ENCODE measurements at regions not wholly inside any gene's neighbourhood (a gene's known extent, or its start where the extent isn't known, plus 50 kb on each side); places are given as distances from the start of the nearest gene placed in this dataset.

DNA sequence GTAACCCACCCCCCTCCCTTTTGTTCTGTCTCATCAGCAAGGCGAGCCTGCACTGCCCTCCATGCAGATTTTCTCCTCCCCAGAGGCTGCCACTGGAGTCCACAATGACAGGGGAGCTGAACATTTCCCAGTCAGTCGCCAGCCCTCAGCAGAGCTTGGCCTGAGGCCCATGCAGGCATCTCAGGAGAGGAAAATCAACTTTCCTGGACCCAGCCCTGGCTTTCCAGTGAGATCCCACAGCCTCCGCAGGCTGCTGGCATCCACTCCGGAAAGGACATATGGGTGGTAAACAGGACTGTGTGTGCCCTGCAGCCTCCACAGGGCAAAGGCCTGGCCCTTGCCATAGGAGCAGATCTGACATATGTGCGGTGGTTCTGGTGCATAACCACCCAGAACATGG lies 253.8 kb downstream of the TNS1 start:
- Histone ChIP-seq H3K9ac (ENCODE audit: low read depth, low read length) (no peak overlapping the region), H3K4me1 (ENCODE audit: insufficient read depth, low read length) (no peaks in the 10 kb centered on the region), H3K27me3 (ENCODE audit: insufficient read depth, low read length) (peaks cover 5% of the 10 kb centered on the region; the same call in 1 of the 2 replicates), H3K9me3 (ENCODE audit: insufficient read depth, low read depth, low read length) (no peaks in the 10 kb centered on the region), H3K27ac (ENCODE audit: low read depth, low read length) (no peak overlapping the region), H3K4me3 (ENCODE audit: low read length) (no peak overlapping the region), H3K36me3 (ENCODE audit: insufficient read depth, low read length) (no peaks in the 10 kb centered on the region)
- WGBS, result 69% methylated on average over 5 of the region's 5 CpGs

DNA sequence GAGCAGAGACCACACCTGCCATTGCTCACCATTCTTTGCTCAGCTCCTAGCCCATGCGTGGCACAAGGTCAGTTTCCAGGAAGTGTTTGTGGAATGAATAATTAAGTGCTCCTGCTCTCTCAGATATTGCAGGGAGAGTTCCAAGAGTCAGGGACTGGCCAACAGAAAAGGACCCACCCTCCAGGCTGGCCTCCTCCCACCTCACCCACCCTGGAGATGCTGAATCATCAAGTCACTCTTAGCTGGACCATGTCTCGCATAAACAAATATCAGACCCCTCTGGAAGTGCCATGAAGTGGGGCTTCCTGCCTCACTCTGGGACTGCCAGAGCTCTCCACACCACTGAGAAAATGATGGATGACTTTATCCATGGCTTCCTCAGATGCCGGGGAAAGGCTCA lies 256.0 kb downstream of the TNS1 start:
- WGBS, result 90% methylated on average over 3 of the region's 3 CpGs
- no peaks in the 10 kb centered on the region for H3K27me3 ChIP-seq (ENCODE audit: insufficient read depth, low read length)

DNA sequence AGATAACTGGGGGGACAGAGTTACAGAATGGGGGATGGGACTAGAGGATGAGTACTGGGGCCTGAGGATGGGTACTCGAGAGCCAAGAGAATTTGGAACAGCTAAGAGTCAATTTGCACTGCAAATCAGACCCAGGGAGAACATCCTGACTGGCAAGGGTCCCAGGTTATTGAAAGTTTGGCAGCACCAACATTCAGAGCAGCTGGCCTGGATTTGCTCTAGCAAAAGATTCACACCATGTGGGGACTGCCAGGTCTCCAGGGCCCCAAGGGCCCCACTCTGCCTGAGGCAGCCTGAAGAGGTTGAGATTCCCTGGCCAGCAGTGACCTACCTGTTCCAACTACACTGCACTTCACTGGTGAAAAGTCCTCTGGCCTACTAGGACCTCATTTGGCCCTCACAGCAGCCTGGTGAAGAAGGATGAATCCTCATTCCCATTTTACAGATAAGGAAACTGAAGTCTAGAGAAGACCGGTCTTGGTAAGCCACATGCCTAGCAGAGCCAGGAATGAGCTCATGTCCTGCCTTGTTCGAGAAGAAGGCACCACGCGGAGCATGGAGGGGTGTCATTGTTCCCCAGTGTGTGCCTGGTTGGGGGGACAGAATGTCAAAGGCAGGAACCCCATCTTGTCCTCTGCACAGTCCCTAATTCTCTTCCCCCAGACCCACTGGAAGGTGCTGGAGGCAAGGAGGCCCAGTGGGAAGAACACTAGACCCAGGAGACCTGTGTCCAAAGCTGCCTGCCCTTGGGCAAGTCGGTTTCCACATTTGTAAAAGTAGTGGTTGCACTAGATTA lies 258.6 kb downstream of the TNS1 start:
- H3K4me3 ChIP-seq (ENCODE audit: low read length), result no peak overlapping the region
- no peaks in the 10 kb centered on the region for H3K36me3 ChIP-seq (ENCODE audit: insufficient read depth, low read length)
- H3K9me3 ChIP-seq (ENCODE audit: insufficient read depth, low read depth, low read length), result no peaks in the 10 kb centered on the region
- no peaks in the 10 kb centered on the region for H3K4me1 ChIP-seq (ENCODE audit: insufficient read depth, low read length)
- no peak overlapping the region for H3K9ac ChIP-seq (ENCODE audit: low read depth, low read length)
- WGBS, result 92% methylated on average over 6 of the region's 6 CpGs
- H3K27ac ChIP-seq (ENCODE audit: low read depth, low read length), result no peak overlapping the region
- no peaks in the 10 kb centered on the region for H3K27me3 ChIP-seq (ENCODE audit: insufficient read depth, low read length)

More for the DNA sequence above, 256.0 kb downstream of the TNS1 start:
- Histone ChIP-seq H3K9ac (ENCODE audit: low read depth, low read length) (no peak overlapping the region), H3K27ac (ENCODE audit: low read depth, low read length) (no peak overlapping the region), H3K9me3 (ENCODE audit: insufficient read depth, low read depth, low read length) (no peaks in the 10 kb centered on the region), H3K4me3 (ENCODE audit: low read length) (no peak overlapping the region), H3K36me3 (ENCODE audit: insufficient read depth, low read length) (no peaks in the 10 kb centered on the region), H3K4me1 (ENCODE audit: insufficient read depth, low read length) (no peaks in the 10 kb centered on the region)

DNA sequence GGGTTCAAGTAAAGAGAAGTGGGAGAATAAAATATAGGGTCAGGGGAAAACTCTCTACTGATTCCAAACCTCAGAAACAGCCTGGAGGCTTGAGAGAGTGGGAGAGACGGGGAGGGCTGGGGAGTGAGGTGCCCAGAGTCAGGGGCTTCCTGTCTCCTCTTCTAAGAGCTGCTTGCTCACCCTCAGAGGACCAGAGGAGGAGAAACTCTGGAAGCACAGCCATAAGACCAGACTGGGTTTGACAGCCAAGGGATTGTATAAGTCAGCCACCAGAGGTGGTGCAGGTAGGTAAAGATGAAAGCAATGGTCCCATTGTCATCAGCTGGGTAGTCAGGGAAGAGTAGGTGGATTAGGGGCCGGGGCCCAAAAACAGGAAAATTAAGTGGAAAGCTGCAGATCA lies 259.4 kb downstream of the TNS1 start:
- Histone ChIP-seq H3K36me3 (ENCODE audit: insufficient read depth, low read length) (no peaks in the 10 kb centered on the region), H3K27me3 (ENCODE audit: insufficient read depth, low read length) (no peaks in the 10 kb centered on the region), H3K4me3 (ENCODE audit: low read length) (no peak overlapping the region), H3K27ac (ENCODE audit: low read depth, low read length) (no peak overlapping the region), H3K4me1 (ENCODE audit: insufficient read depth, low read length) (no peaks in the 10 kb centered on the region), H3K9me3 (ENCODE audit: insufficient read depth, low read depth, low read length) (no peaks in the 10 kb centered on the region), H3K9ac (ENCODE audit: low read depth, low read length) (no peak overlapping the region)
- WGBS, result 90% methylated on average over 2 of the region's 2 CpGs

DNA sequence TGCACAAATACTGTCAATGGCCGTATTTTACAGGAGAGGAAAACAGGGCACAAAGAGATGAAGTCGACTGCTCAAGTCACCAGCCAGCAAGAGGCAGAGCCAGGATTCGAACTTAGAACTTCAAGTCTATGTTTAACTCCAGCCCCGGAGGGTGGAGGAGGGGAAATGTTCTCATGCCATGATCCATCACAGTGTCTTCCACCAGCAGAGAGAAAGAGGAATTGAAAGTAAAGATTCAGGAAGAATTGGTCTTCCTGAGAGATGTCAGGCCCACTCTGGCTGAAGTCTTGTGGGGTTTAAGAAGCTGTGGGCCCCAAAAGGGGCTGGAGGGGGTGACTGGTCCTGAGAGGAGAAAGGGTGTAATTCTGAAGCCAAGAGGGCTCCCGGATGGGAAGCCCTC lies 260.0 kb downstream of the TNS1 start:
- 96% methylated on average over 5 of the region's 5 CpGs for WGBS
- H3K27me3 ChIP-seq (ENCODE audit: insufficient read depth, low read length), result no peaks in the 10 kb centered on the region
- no peaks in the 10 kb centered on the region for H3K4me1 ChIP-seq (ENCODE audit: insufficient read depth, low read length)
- no peak overlapping the region for H3K9ac ChIP-seq (ENCODE audit: low read depth, low read length)
- no peaks in the 10 kb centered on the region for H3K9me3 ChIP-seq (ENCODE audit: insufficient read depth, low read depth, low read length)
- no peaks in the 10 kb centered on the region for H3K36me3 ChIP-seq (ENCODE audit: insufficient read depth, low read length)
- no peak overlapping the region for H3K27ac ChIP-seq (ENCODE audit: low read depth, low read length)
- H3K4me3 ChIP-seq (ENCODE audit: low read length), result no peak overlapping the region

DNA sequence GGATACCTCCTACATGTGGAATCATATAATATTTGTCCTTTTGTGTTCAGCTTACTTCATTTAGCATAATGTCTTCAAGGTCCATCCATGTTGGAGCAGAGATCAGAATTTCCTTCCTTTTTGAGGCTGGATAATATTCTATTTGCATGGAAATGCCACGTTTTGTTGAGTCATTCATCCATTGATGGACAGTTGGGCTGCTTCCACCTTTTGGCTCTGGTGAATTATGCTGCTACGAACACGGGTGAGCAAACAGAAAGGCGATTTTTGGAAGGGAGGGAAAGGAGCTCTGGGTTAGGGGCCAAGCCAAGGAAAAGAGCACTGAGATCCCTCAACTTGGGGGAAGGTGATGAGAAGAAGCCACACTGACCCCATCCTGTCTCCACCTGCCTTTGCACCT lies 260.5 kb downstream of the TNS1 start:
- no peaks in the 10 kb centered on the region for H3K4me1 ChIP-seq (ENCODE audit: insufficient read depth, low read length)
- H3K36me3 ChIP-seq (ENCODE audit: insufficient read depth, low read length), result no peaks in the 10 kb centered on the region
- H3K9ac ChIP-seq (ENCODE audit: low read depth, low read length), result no peak overlapping the region
- no peaks in the 10 kb centered on the region for H3K27me3 ChIP-seq (ENCODE audit: insufficient read depth, low read length)
- H3K9me3 ChIP-seq (ENCODE audit: insufficient read depth, low read depth, low read length), result no peaks in the 10 kb centered on the region
- no peak overlapping the region for H3K27ac ChIP-seq (ENCODE audit: low read depth, low read length)
- 90% methylated on average over 4 of the region's 4 CpGs for WGBS
- H3K4me3 ChIP-seq (ENCODE audit: low read length), result no peak overlapping the region

DNA sequence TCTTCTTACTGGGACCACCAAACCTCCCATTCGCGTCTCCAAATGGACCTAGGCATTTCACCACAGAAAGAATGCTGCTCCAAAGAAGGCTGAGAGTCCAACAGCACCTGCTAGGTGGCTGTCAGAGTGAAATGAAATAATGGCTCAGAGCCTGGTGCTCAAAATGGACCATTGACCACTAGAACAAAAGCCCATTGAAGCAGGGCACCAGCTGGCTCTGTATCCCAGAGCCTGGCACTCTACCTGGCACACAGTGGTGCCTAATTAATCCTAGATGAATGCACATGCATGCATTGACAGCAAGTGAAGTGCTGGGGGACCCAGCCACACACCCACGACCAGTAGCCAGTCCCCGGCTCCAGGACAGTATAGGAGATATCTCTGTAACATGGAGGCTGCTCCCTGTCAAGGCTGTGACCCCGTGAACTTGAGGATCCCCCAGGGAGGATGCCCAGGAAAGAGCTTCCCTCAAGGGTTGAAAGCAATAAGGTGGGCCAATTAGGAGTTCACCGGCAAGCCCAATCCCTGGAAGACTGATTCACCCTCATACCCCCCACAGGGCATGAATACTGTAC lies 261.3 kb downstream of the TNS1 start:
- Histone ChIP-seq H3K4me3 (ENCODE audit: low read length) (no peak overlapping the region), H3K4me1 (ENCODE audit: insufficient read depth, low read length) (no peaks in the 10 kb centered on the region), H3K36me3 (ENCODE audit: insufficient read depth, low read length) (no peaks in the 10 kb centered on the region), H3K27ac (ENCODE audit: low read depth, low read length) (no peak overlapping the region), H3K9ac (ENCODE audit: low read depth, low read length) (no peak overlapping the region), H3K9me3 (ENCODE audit: insufficient read depth, low read depth, low read length) (no peaks in the 10 kb centered on the region), H3K27me3 (ENCODE audit: insufficient read depth, low read length) (no peaks in the 10 kb centered on the region)
- WGBS, result 96% methylated on average over 6 of the region's 6 CpGs

DNA sequence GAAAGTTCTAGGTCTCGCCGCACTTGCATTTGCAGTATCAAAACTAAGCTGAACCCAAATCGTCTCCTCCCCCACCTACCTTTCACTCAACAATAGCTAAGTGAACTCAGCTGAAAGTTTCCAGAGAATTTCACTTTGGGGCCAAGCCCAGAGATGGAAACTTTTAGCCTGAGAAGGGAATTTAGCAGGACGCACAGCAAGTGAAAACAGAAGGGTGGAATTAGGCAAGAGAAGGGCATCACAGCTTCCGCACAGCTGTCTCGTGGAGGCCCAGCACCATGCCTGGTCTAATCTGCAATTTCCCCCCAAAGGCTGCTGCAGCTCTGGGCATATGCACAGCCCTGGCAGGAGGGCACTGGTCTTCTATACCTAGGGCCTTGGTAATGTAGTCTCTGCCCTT lies 262.0 kb downstream of the TNS1 start:
- no peak overlapping the region for H3K27ac ChIP-seq (ENCODE audit: low read depth, low read length)
- no peaks in the 10 kb centered on the region for H3K4me1 ChIP-seq (ENCODE audit: insufficient read depth, low read length)
- no peak overlapping the region for H3K9ac ChIP-seq (ENCODE audit: low read depth, low read length)
- WGBS, result 91% methylated on average over 6 of the region's 6 CpGs
- H3K27me3 ChIP-seq (ENCODE audit: insufficient read depth, low read length), result no peaks in the 10 kb centered on the region
- H3K36me3 ChIP-seq (ENCODE audit: insufficient read depth, low read length), result no peaks in the 10 kb centered on the region
- no peak overlapping the region for H3K4me3 ChIP-seq (ENCODE audit: low read length)
- H3K9me3 ChIP-seq (ENCODE audit: insufficient read depth, low read depth, low read length), result no peaks in the 10 kb centered on the region

DNA sequence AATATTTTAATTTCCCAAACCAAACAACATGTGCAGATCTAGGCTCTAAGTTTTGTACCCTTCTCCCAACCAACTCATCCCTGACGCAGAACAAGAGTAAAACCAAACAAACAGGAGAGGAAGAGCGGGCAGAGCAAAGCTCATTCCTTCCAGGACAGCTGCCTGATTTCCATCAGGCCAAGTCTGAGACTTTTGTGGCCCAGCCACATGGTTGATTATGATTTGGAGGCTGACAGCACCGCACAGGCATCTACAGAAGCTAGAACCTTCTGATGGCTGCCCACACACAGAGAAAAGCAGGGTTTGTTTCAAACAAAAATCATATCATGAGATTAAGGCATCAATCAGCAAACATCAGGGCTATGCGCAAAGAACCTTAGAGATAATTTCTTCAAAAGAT lies 262.6 kb downstream of the TNS1 start:
- no peaks in the 10 kb centered on the region for H3K36me3 ChIP-seq (ENCODE audit: insufficient read depth, low read length)
- no peak overlapping the region for H3K9ac ChIP-seq (ENCODE audit: low read depth, low read length)
- H3K27ac ChIP-seq (ENCODE audit: low read depth, low read length), result no peak overlapping the region
- no peak overlapping the region for H3K4me3 ChIP-seq (ENCODE audit: low read length)
- H3K4me1 ChIP-seq (ENCODE audit: insufficient read depth, low read length), result no peaks in the 10 kb centered on the region
- WGBS, result 94% methylated on average over 4 of the region's 4 CpGs
- H3K9me3 ChIP-seq (ENCODE audit: insufficient read depth, low read depth, low read length), result no peaks in the 10 kb centered on the region
- H3K27me3 ChIP-seq (ENCODE audit: insufficient read depth, low read length), result no peaks in the 10 kb centered on the region

DNA sequence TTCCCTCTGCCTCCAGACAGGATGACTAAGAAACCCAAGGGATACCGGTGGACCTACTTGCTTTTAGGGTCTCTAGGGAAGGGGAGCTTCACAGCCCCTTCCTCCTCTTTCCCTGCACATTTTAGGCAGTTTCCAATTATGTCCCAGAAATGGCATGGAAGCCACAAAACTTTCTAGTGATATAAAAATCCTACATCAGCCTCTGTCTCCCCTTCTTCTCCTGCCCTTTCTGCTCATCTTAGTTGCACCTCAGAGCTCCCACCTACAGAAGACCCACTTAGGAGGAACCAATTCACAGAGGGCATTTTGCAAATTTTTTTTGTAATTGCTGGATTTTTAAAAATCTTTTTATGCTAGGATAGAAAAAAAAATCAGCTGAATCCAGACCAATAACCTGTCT lies 263.1 kb downstream of the TNS1 start:
- Histone ChIP-seq H3K36me3 (ENCODE audit: insufficient read depth, low read length) (no peaks in the 10 kb centered on the region), H3K9ac (ENCODE audit: low read depth, low read length) (no peak overlapping the region), H3K27ac (ENCODE audit: low read depth, low read length) (no peak overlapping the region), H3K4me3 (ENCODE audit: low read length) (no peak overlapping the region), H3K27me3 (ENCODE audit: insufficient read depth, low read length) (no peaks in the 10 kb centered on the region), H3K9me3 (ENCODE audit: insufficient read depth, low read depth, low read length) (no peaks in the 10 kb centered on the region), H3K4me1 (ENCODE audit: insufficient read depth, low read length) (no peaks in the 10 kb centered on the region)
- 94% methylated on average over 1 of the region's 1 CpG for WGBS

DNA sequence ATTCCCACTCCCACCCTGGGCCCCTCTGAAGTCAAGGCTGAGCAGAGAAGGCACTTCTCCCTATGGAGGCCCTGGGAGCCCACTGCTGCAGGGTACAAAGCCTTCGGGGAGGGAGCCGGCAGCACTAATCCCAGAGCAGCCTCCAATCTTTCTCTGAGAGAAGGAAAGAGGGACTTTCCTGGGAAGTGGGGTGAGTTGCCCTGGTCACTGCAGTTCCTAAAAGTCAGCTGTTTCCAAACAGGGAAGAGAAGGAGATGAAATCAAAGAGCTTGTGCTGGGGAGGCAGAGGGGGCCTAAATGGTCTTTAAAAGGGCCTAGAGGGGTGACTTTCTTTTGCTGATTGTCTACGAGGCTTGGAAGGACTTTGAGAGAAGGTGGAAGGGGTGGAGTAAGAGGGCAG lies 264.7 kb downstream of the TNS1 start:
- H3K27ac ChIP-seq (ENCODE audit: low read depth, low read length), result no peak overlapping the region
- H3K4me3 ChIP-seq (ENCODE audit: low read length), result no peak overlapping the region
- H3K27me3 ChIP-seq (ENCODE audit: insufficient read depth, low read length), result no peaks in the 10 kb centered on the region
- H3K4me1 ChIP-seq (ENCODE audit: insufficient read depth, low read length), result no peaks in the 10 kb centered on the region
- no peaks in the 10 kb centered on the region for H3K9me3 ChIP-seq (ENCODE audit: insufficient read depth, low read depth, low read length)
- 82% methylated on average over 3 of the region's 3 CpGs for WGBS
- H3K36me3 ChIP-seq (ENCODE audit: insufficient read depth, low read length), result no peaks in the 10 kb centered on the region
- no peak overlapping the region for H3K9ac ChIP-seq (ENCODE audit: low read depth, low read length)
